SK-N-MC (cell line): ENCODE measurements at regions not wholly inside any gene's neighbourhood (a gene's known extent, or its start where the extent isn't known, plus 50 kb on each side); places are given as distances from the start of the nearest gene placed in this dataset.

Experiments
- EZH2 ChIP-seq: fragments of 200-600 bp; sonication (generic); IDR thresholded peaks from one replicate; pipeline ENCODE4 v1.6.1; 2017; ENCODE audit warnings: antibody characterized with exemption
- POLR2AphosphoS5 ChIP-seq: IDR thresholded peaks from 2 replicates; pipeline ENCODE4 v1.6.1; 2012; ENCODE audit warnings: mild to moderate bottlenecking, low read depth, low read length, borderline replicate concordance

DNA sequence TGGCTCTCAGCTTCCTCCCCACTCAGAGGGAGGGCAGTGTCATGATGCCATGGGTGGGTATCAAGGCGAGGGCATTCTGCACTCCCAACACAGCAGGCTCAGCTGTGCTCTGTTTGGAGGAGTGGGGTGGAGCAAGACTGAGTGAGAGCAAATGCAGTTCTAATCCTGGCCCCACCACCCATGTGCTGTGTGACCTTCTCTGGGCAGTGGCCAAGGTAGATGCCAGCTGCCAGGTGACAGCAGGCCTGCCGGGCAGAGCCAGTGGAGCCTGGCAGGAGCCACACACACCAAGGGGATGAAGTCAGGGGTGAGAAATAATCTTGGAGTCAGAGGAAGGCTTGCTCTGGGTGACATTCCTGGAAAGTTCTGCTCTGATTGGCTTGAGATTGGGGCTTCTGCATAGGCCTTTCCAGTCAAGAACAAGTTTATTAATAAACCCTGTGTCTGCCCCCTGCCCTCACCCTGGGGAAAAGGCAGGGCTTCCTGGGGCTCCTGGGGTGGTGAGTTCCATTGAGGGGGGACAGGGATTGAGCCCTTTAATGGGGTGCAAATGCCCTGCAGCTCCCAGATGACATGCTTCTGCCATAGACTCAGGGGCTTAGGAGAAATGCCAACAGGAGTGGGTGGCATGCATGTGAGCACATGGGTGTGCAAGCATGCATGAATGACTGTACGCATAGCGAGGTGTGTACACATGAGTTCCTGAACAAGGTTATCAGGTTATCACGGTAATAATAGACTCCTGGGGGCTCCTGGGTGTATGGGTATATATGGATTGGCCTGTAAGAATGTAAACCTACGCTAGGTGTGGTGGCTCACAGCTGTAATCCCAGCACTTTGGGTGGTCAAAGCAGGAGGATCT, 134.2 kb downstream of the MRPL14 start:
- no peak for TF ChIP-seq POLR2AphosphoS5
- TF ChIP-seq EZH2, result no peak
